Thoracic aorta (tissue), 2 donors: ENCODE measurements at regions not wholly inside any gene's neighbourhood (a gene's known extent, or its start where the extent isn't known, plus 50 kb on each side); places are given as distances from the start of the nearest gene placed in this dataset.

Experiments used
- ATAC-seq: fragments of 150-250 bp; one replicate; pipeline ENCODE4 v1.8.0; 2017; ENCODE audit warnings: low read depth; ENCODE audit not compliant: insufficient number of reproducible peaks, low FRiP score
- DNase-seq: peaks from one replicate; pipeline ENCODE4 v3.0.0-alpha.2; 2020; ENCODE audit warnings: low spot score
- H3K27ac ChIP-seq, 2 donors: fragments of 200-600 bp; sonication (generic); 1 replicate in 1 of 2; 2 replicates in 1 of 2; pipeline ENCODE4 v1.5.1; 2016; ENCODE audit warnings: mild to moderate bottlenecking in 2 of 2, moderate library complexity in 2 of 2
- H3K27me3 ChIP-seq: fragments of 200-600 bp; sonication (generic); replicated peaks from 2 replicates; pipeline ENCODE4 v1.6.0; 2016; ENCODE audit warnings: mild to moderate bottlenecking; ENCODE audit not compliant: insufficient read depth
- H3K36me3 ChIP-seq: fragments of 200-600 bp; sonication (generic); one replicate; pipeline ENCODE4 v1.5.1; 2016
- H3K4me1 ChIP-seq, 2 donors: fragments of 200-600 bp; sonication (generic); 1 replicate in 1 of 2; 2 replicates in 1 of 2; pipeline versions ENCODE4 v1.5.1 to v1.6.0; 2016; ENCODE audit warnings: low read depth in 2 of 2, mild to moderate bottlenecking in 1 of 2; ENCODE audit not compliant: control insufficient read depth in 1 of 2
- H3K4me3 ChIP-seq: fragments of 200-600 bp; sonication (generic); 2 replicates; pipeline ENCODE4 v1.5.1; 2016; ENCODE audit warnings: mild to moderate bottlenecking
- H3K9me3 ChIP-seq: fragments of 200-600 bp; sonication (generic); 2 replicates; pipeline ENCODE4 v1.5.1; 2016
- CTCF ChIP-seq: fragments of 200-600 bp; sonication (generic); IDR thresholded peaks from one replicate; pipeline ENCODE4 v1.5.1; 2019; ENCODE audit warnings: antibody characterized with exemption

DNA sequence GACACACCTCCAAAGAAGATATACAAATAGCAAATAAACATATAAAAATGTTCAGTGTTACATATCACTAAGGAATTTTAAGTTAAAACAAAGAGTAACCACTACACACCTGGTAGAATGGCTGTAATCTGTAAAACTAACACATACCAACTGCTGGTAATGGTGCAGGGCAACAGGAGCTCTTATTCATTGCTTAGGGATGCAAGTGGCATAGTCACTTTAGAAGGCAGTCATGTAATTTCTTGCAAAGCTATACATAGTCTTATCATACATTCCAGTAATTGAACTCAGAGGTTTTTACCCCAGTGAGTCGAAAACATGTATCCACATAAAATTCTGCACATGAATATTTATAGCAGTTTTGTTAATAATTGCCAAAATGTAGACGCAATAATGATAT, 906.8 kb upstream of the CITED2 start:
- H3K36me3 ChIP-seq = no peaks in the 10 kb centered on the region
- ATAC-seq (no peak), DNase-seq (no peak)
- no peak overlapping the region for H3K27ac ChIP-seq
- H3K4me3 ChIP-seq = no peak overlapping the region
- no peak for TF ChIP-seq CTCF
- H3K9me3 ChIP-seq = no peaks in the 10 kb centered on the region
- H3K27me3 ChIP-seq = no peaks in the 10 kb centered on the region
- no peaks in the 10 kb centered on the region for H3K4me1 ChIP-seq

- no peak overlapping the region for H3K27ac ChIP-seq
- ATAC-seq = no peak
Observed at GRCh38 chr6:140276719-140277118, 902.3 kb upstream of the CITED2 start.

DNA sequence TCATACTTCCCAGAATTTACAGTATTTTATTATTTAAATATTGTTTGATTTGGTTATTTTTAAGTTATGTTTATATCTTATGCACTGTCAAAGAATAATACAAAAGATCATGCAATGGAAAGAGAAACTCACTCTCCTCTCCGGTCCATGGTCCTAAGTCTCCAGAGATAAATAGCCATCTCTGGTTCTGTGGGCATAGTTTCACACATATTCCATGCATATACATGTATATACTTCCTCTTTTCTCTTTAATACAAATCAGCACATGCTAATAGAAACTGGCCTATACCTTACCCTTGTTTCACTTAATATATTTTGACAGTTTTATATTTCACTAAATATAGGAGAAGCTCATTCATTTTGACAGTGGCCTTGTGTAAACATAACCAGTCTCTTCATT, 901.7 kb upstream of the CITED2 start:
- DNase-seq (no peak), ATAC-seq (no peak)
- Histone ChIP-seq H3K27ac (no peak overlapping the region), H3K4me1 (peaks cover 0 to 7% of the 10 kb centered on the region in 2 donors), H3K27me3 (no peaks in the 10 kb centered on the region), H3K9me3 (no peaks in the 10 kb centered on the region), H3K36me3 (no peaks in the 10 kb centered on the region), H3K4me3 (no peak overlapping the region)
- TF ChIP-seq CTCF = no peak

More at GRCh38 chr6:140276719-140277118, 902.3 kb upstream of the CITED2 start:
- TF ChIP-seq CTCF = no peak
- H3K4me3 ChIP-seq = no peak overlapping the region
- H3K4me1 ChIP-seq = peaks cover 0 to 5% of the 10 kb centered on the region in 2 donors
- DNase-seq = no peak
- H3K36me3 ChIP-seq = no peaks in the 10 kb centered on the region
- H3K27me3 ChIP-seq = no peaks in the 10 kb centered on the region
- H3K9me3 ChIP-seq = no peaks in the 10 kb centered on the region

DNA sequence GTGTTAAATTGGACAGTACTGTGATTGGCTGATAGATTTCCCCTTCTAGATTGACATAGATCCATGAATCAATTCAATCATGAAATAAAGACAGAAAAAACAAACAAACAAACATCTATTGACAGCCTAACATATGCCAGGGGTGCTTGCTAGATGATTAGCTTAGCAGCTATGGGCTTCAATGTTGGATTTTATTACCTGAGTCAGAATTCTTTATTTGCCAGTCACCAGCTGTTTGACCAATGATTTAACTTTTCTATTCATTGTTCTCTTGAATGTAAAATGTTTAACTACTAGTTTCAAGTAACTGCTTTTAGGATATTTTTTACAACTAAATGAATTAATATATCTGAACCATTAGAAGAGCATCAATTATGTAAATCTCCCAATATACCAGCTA, 901.3 kb upstream of the CITED2 start:
- ATAC-seq (no peak), DNase-seq (no peak)
- TF ChIP-seq CTCF = no peak
- H3K36me3 ChIP-seq = no peaks in the 10 kb centered on the region
- no peak overlapping the region for H3K27ac ChIP-seq
- no peaks in the 10 kb centered on the region for H3K9me3 ChIP-seq
- peaks cover 0 to 7% of the 10 kb centered on the region in 2 donors for H3K4me1 ChIP-seq
- H3K27me3 ChIP-seq = no peaks in the 10 kb centered on the region
- H3K4me3 ChIP-seq = no peak overlapping the region

DNA sequence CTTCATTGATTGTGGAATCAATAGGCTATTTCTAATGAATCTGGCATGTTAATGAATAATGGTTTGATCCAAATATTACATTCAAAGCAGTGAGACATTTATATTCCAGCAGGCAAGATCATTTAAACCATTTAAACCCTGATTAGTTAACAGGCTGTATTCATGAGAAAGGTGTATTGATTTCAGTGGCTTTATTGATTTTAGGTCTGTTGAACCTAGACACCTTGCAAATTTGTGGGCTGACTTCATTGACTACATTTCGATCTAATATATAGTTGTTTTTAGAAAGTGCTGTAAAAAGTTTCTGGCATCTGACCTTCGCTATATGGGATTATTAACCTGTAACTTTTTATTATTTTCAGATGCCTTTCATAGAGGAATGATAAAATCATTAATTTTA, 900.1 kb upstream of the CITED2 start:
- H3K27ac ChIP-seq = no peak overlapping the region
- ATAC-seq (no peak), DNase-seq (no peak)
- no peaks in the 10 kb centered on the region for H3K9me3 ChIP-seq
- no peaks in the 10 kb centered on the region for H3K36me3 ChIP-seq
- peaks cover 0 to 7% of the 10 kb centered on the region in 2 donors for H3K4me1 ChIP-seq
- H3K27me3 ChIP-seq = no peaks in the 10 kb centered on the region
- TF ChIP-seq CTCF = no peak
- H3K4me3 ChIP-seq = no peak overlapping the region
